GM18867 (cell line): ENCODE measurements at regions not wholly inside any gene's neighbourhood (a gene's known extent, or its start where the extent isn't known, plus 50 kb on each side); places are given as distances from the start of the nearest gene placed in this dataset.

Experiments used
- ATAC-seq: cut with Tn5 transposase; IDR thresholded peaks from one replicate; pipeline ENCODE4 v1.9.1; 2021; ENCODE audit warnings: mild to moderate bottlenecking, moderate library complexity; ENCODE audit not compliant: unreplicated experiment

- no peak for ATAC-seq
These were observed 410.6 kb upstream of the THRB start for GRCh38 chr3:24905266-24905665.

- no peak for ATAC-seq
These were observed 412.5 kb upstream of the THRB start for GRCh38 chr3:24907106-24907505.

DNA sequence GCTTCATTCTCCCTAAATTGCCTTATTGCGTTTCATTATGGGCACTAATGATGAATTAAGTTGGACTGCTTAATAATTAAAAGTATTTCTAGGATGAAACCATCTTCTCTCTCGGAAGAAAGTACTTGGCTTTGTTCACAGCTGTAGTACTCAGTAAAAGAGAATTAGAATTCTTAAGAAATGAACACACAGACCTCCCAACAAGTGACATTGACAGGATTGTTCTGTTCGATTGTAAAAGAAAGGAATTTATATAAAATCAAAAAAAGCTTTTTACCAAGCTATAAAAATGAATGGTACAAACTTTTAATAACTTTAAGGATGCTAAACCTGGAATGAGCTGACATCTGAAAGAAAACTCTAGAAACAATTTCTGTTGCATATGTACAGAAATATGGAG lies 416.4 kb upstream of the THRB start:
- ATAC-seq, result no peak

GRCh38 chr3:24915639-24916038 lies 421.0 kb upstream of the THRB start:
- no peak for ATAC-seq

DNA sequence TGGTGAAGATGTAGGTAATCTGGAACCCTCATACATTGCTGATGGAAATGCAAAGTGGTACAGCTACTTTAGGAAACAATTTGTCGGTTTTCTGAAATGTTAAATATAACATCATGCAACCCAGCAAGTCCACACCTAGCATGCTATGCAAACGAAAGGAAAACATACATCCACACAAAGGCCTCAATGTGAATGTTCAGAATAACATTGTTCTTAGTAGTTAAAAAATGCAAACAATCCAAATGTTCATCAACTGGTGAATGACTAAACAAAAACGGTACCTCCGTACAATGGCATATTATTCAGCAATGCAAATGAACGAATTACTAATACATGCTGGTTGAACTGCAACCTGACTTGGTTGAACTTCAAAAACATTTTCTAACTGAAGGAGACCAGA lies 423.3 kb upstream of the THRB start:
- no peak for ATAC-seq

DNA sequence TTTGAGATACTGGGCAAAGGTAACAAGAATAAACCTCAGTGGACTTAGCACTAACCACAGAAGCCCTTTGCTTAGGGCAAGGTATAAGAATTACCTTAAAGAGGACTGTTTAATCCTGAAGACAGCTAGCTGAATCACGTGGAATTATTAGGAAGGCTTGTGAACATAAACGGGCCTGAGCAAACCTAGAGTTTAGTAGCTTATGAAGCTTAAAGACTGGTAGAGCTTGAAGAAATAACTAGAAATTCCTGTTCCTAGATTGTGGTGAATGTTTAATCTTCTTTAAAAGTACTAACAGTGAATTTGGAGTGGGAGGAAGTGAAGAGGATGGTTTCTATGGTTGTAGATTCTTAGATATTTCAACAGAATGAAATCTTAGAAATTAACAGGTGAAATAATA lies 428.9 kb upstream of the THRB start:
- ATAC-seq, result no peak

DNA sequence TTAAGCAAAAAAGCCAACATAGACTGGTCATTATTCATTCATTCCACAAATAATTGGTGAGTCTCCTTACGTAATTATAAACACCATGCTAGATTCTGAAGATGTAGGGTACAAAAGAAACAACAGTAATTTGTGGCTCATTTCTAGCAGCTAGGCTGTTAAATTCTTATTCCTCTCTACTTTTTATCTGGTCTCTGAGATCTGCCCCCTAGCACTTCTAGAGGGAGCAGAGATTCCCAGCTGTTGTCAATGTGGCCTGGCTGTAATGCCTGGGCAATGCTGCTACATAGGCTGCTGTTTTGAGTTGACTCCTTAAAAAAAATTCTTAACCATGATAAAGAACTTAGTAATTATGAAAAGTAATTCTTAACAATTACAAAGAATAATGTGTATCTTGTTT lies 434.9 kb upstream of the THRB start:
- no peak for ATAC-seq

DNA sequence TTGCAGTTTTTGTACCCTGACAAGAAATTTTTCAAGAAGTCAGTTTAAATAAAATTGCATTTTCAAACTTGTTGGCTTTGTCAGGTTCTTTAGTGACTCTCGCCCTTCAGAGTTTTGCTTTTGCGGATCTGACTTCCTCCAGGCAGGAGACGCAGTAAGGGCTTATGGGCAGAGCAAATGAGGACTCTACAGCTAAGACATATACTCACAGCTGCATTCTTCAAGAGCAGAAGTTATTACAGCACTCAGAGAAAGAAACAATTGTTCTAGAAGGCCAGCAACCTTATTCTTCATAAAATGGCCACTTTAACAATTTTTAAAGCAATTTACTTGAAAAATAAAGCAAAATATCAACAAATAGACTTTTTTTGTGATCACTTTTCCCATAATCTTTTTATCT lies 438.8 kb upstream of the THRB start:
- no peak for ATAC-seq

- ATAC-seq, result no peak
These were observed 441.9 kb upstream of the THRB start for GRCh38 chr3:24936574-24936973.

DNA sequence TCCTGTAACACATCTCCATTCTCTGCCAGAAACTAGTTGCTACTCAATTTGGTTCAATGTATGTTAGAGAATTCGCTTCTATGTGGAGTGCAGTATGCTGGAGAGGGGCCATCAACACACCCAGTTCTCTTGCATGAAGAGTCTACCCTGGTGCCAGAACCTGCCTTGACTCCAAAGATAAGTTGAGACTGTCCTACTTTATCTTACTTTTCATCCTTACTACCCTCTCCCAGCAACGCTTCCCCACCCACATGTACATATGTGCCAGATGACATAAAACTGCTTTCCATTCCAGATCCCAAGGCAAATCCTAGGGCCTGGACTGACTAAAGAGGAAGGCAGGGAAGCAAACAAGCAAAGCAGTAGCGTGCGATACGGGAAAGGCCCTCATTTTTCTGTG lies 442.6 kb upstream of the THRB start:
- no peak for ATAC-seq

- ATAC-seq, result no peak
These were observed 443.1 kb upstream of the THRB start for GRCh38 chr3:24937780-24938179.

- no peak for ATAC-seq
These were observed 449.3 kb upstream of the THRB start for GRCh38 chr3:24943961-24944360.

DNA sequence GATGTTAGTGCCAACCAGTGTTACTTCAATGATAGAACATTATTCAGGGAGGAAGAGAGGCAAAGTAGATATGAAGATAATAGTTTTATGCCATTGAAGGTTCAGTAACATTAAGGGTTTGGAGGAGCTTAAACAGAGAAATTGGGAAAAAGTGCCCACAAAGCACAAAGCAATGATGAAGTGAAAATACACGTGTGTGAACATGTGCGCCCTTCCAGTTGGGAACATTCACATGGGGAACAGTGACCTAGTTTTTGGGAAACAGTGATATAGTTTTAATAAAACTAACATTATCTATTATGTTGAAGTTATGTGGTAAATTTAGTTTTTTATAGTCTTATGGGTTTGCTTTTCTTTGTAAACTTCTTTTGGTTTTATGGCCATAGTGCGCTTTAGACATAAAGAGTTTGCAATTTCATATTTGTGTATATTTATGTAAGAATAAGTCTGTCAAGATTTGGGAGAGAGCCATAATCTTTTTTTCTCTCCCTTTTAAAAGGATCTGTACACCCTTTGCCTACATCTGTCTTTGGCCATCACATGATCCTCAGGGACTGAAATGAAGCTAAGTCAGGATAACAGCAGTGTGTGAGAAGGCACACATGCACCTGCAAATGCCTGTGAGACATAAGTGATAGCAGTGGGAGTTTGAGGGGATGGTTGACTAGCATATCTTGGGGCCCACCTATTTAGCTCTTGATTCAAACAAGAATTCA lies 450.3 kb upstream of the THRB start:
- no peak for ATAC-seq

GRCh38 chr3:24945563-24945962 lies 450.9 kb upstream of the THRB start:
- ATAC-seq, result no peak

- no peak for ATAC-seq
These were observed 452.5 kb upstream of the THRB start for GRCh38 chr3:24947103-24947502.

GRCh38 chr3:24951180-24951579 lies 456.5 kb upstream of the THRB start:
- no peak for ATAC-seq

DNA sequence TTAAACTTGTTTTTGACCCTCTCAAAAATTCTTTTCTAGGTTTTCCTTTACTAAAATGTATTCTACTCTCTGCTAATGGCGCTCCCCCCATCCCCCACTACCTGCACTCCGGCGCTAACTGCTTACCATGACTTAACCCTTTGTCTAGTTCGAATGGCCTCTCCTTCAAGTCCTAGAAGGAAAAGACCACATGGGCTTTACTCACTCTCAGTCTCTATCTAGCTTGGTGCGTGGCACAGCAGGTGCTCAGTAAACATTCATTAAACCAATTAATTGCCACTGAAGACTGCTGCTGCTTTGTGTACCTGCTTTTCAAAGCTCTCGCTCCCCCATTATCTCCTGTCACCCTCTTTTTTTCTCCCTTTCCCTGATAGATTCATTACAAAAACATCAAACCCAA lies 457.7 kb upstream of the THRB start:
- no peak for ATAC-seq

- ATAC-seq, result no peak
These were observed 458.6 kb upstream of the THRB start for GRCh38 chr3:24953060-24953771.

GRCh38 chr3:24956613-24957012 lies 462.0 kb upstream of the THRB start:
- ATAC-seq, result no peak

DNA sequence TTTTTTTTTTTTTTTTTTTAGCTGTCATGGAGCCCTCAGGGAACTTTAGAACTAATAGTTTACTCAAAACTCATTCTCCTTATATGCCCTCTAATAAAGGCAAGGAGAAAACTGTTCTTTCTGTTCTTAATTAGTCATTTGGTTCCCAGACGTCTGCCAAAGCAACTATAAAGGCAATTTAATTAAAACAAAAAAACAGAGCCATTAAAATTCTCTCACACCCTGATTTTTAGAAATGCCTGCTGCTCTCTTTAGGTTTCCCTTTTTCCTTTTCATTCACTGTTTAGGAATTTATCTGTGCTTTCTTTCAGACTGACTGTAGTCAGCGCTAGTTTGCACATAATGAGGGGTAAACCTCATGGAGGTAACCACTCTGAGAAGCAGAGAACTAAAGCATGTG lies 463.6 kb upstream of the THRB start:
- ATAC-seq, result no peak

DNA sequence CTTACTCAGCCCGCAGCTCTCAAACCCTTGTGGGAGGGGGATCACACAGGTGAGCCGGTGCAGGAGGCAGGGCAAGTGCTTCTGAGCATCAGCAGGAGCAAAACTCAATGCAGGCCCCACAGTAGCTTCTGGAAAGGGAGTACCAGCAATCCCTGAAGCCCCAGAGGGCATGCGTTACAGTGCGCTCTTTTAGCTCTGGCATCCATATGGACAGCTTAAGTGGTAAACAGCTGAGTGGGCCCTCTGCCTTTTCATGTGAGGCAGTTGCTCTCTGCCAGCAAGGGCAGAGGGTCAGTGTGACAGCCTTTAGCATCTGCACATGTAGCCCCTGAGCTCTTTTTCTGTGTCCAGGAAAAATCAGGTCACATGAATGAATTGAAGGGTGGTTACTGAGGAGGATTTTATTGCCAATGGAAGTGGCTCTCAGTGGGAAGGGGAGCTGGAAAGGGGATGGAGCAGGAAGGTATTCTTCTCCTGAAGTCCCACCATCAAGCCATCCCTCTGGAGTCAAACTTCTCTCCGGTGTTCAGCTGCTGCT lies 464.3 kb upstream of the THRB start:
- no peak for ATAC-seq
